HG02884 (cell line): ENCODE measurements at regions not wholly inside any gene's neighbourhood (a gene's known extent, or its start where the extent isn't known, plus 50 kb on each side); places are given as distances from the start of the nearest gene placed in this dataset.

Experiments
- ATAC-seq: cut with Tn5 transposase; IDR thresholded peaks from one replicate; pipeline ENCODE4 v1.9.1; 2021; ENCODE audit warnings: mild to moderate bottlenecking, moderate library complexity; ENCODE audit not compliant: unreplicated experiment

- ATAC-seq, result no peak
Observed at GRCh38 chr10:36391405-36391804, 734.0 kb upstream of the ANKRD30A start.

- ATAC-seq, result no peak
Observed at GRCh38 chr10:36390221-36390620, 735.2 kb upstream of the ANKRD30A start.

- no peak for ATAC-seq
Observed at GRCh38 chr10:36388166-36388565, 737.2 kb upstream of the ANKRD30A start.

GRCh38 chr10:36385693-36386092 is 739.7 kb upstream of the ANKRD30A start:
- no peak for ATAC-seq

- no peak for ATAC-seq
Observed at GRCh38 chr10:36383349-36383748, 741.3 kb upstream of the FZD8 start.

- ATAC-seq, result no peak
Observed at GRCh38 chr10:36381748-36382147, 739.7 kb upstream of the FZD8 start.

GRCh38 chr10:36380538-36380937 is 738.4 kb upstream of the FZD8 start:
- no peak for ATAC-seq

- ATAC-seq, result no peak
Observed at GRCh38 chr10:36375107-36375506, 733.0 kb upstream of the FZD8 start.

- no peak for ATAC-seq
Observed at GRCh38 chr10:36373424-36374096, 731.5 kb upstream of the FZD8 start.

- ATAC-seq, result no peak
Observed at GRCh38 chr10:36367362-36367761, 725.3 kb upstream of the FZD8 start.

- ATAC-seq, result no peak
Observed at GRCh38 chr10:36366843-36367242, 724.7 kb upstream of the FZD8 start.

GRCh38 chr10:36366065-36366464 is 724.0 kb upstream of the FZD8 start:
- no peak for ATAC-seq

- ATAC-seq, result no peak
Observed at GRCh38 chr10:36362257-36362656, 720.2 kb upstream of the FZD8 start.

- ATAC-seq, result no peak
Observed at GRCh38 chr10:36358736-36359135, 716.6 kb upstream of the FZD8 start.

- ATAC-seq, result no peak
Observed at GRCh38 chr10:36354633-36355032, 712.5 kb upstream of the FZD8 start.

- ATAC-seq, result no peak
Observed at GRCh38 chr10:36351159-36351558, 709.1 kb upstream of the FZD8 start.

GRCh38 chr10:36349445-36350078 is 707.5 kb upstream of the FZD8 start:
- ATAC-seq, result no peak

GRCh38 chr10:36345807-36346206 is 703.7 kb upstream of the FZD8 start:
- no peak for ATAC-seq

- no peak for ATAC-seq
Observed at GRCh38 chr10:36345175-36345533, 703.1 kb upstream of the FZD8 start.

GRCh38 chr10:36344240-36345174 is 702.4 kb upstream of the FZD8 start:
- ATAC-seq, result no peak

- no peak for ATAC-seq
Observed at GRCh38 chr10:36342781-36343180, 700.7 kb upstream of the FZD8 start.

- ATAC-seq, result no peak
Observed at GRCh38 chr10:36341471-36341870, 699.4 kb upstream of the FZD8 start.
